ENCODE measurements at regions not wholly inside any gene's neighbourhood (a gene's known extent, or its start where the extent isn't known, plus 50 kb on each side); places are given as distances from the start of the nearest gene placed in this dataset.

DNA sequence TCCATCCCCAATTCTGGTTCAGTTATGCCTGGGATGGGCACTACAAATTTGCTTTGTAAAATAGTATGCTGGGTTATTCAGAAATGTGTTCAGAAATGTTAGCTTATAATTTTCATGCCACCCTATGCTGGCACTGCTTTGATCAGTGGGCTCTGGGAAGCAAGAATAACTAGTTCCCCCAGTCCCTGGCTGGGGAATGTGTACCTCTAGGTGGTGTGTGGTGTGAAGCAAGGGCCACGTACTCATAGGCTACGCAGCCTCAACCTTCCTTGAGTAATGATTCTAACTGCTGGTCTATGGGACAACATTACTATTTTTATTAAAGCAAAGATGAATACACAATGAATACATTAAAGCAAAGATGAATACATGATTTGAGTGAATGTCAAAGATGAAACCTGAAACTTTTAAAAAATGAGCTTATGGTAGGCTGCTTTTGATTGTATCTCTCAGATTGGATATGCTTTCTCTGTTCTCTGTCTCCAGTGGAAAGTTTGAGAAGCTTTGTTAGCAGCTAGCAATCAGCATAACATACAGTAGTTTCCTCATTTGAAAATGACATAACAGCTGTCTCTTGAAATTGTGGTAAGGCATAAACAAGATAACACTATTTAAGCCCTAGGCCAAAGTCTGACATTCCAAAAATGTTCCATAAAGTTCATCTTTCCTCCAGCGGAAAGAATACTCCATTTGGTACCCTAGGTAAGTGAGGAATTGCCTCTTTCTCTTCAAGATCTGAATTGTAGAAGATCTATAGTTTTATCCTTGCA lies 174.7 kb upstream of the NFIB start:
- no peak for TF ChIP-seq SIN3A (IDR thresholded peaks at IDR 0.05; ENCODE audit: borderline replicate concordance, insufficient read depth, low read length)
- no peak for TF ChIP-seq FOXP2 (optimal IDR thresholded peaks at IDR 0.05; ENCODE audit: borderline replicate concordance, extremely low read depth, extremely low read length, insufficient read depth)
- TF ChIP-seq TAF1 (IDR thresholded peaks at IDR 0.05; ENCODE audit: borderline replicate concordance, insufficient read depth, low read length), result no peak
